ACHN (cell line): ENCODE measurements at regions not wholly inside any gene's neighbourhood (a gene's known extent, or its start where the extent isn't known, plus 50 kb on each side); places are given as distances from the start of the nearest gene placed in this dataset.

Experiments used
- DNase-seq: peaks from one replicate; pipeline ENCODE4 v3.0.0-alpha.2; 2015
- in situ Hi-C: cut with HindIII; loops from 2 replicates; pipeline ENCODE4 v1.10.0; 2017; ENCODE audit warnings: low sequenced_read_pairs, low pct_ligation_motif_present, low pct_unique_long_range_greater_than_20kb

GRCh38 chr10:130745251-130745650, 566.3 kb downstream of the TCERG1L start:
- DNase-seq, result no peak
- in situ Hi-C loops, result no loop called here

GRCh38 chr10:130745821-130746220, 565.7 kb downstream of the TCERG1L start:
- no peak for DNase-seq
- in situ Hi-C loops, result no loop called here

- in situ Hi-C loops, result no loop called here
- DNase-seq, result no peak
Observed at GRCh38 chr10:130746311-130746710, 565.2 kb downstream of the TCERG1L start.

GRCh38 chr10:130747356-130747755, 564.2 kb downstream of the TCERG1L start:
- in situ Hi-C loops, result no loop called here
- DNase-seq, result no peak

- in situ Hi-C loops, result no loop called here
- no peak for DNase-seq
Observed at GRCh38 chr10:130747946-130748345, 563.6 kb downstream of the TCERG1L start.

- in situ Hi-C loops, result no loop called here
- no peak for DNase-seq
Observed at GRCh38 chr10:130748409-130749057, 563.0 kb downstream of the TCERG1L start.

GRCh38 chr10:130749911-130750310, 561.6 kb downstream of the TCERG1L start:
- in situ Hi-C loops, result no loop called here

GRCh38 chr10:130750441-130750840, 561.1 kb downstream of the TCERG1L start:
- no peak for DNase-seq
- in situ Hi-C loops, result no loop called here

More at GRCh38 chr10:130749911-130750310, 561.6 kb downstream of the TCERG1L start:
- DNase-seq, result no peak

GRCh38 chr10:130751106-130751840, 560.2 kb downstream of the TCERG1L start:
- in situ Hi-C loops, result no loop called here
- DNase-seq, result no peak

GRCh38 chr10:130751851-130752250, 559.7 kb downstream of the TCERG1L start:
- in situ Hi-C loops, result no loop called here
- no peak for DNase-seq

- no peak for DNase-seq
- in situ Hi-C loops, result no loop called here
Observed at GRCh38 chr10:130756651-130757050, 554.9 kb downstream of the TCERG1L start.

- in situ Hi-C loops, result no loop called here
Observed at GRCh38 chr10:130757271-130757670, 554.2 kb downstream of the TCERG1L start.

GRCh38 chr10:130757821-130758489, 553.6 kb downstream of the TCERG1L start:
- in situ Hi-C loops, result no loop called here
- no peak for DNase-seq

More at GRCh38 chr10:130757271-130757670, 554.2 kb downstream of the TCERG1L start:
- no peak for DNase-seq

- in situ Hi-C loops, result no loop called here
- DNase-seq, result no peak
Observed at GRCh38 chr10:130758529-130758928, 553.0 kb downstream of the TCERG1L start.

- in situ Hi-C loops, result no loop called here
Observed at GRCh38 chr10:130761032-130761575, 550.4 kb downstream of the TCERG1L start.

GRCh38 chr10:130761788-130762301, 549.7 kb downstream of the TCERG1L start:
- in situ Hi-C loops, result no loop called here
- DNase-seq, result no peak

More at GRCh38 chr10:130761032-130761575, 550.4 kb downstream of the TCERG1L start:
- DNase-seq, result no peak

- DNase-seq, result no peak
- in situ Hi-C loops, result no loop called here
Observed at GRCh38 chr10:130762491-130762890, 549.0 kb downstream of the TCERG1L start.

GRCh38 chr10:130763071-130763470, 548.5 kb downstream of the TCERG1L start:
- in situ Hi-C loops, result no loop called here
- DNase-seq, result no peak

GRCh38 chr10:130763491-130763890, 548.0 kb downstream of the TCERG1L start:
- no peak for DNase-seq
- in situ Hi-C loops, result no loop called here
